ENCODE measurements at regions not wholly inside any gene's neighbourhood (a gene's known extent, or its start where the extent isn't known, plus 50 kb on each side); places are given as distances from the start of the nearest gene placed in this dataset.

- Histone ChIP-seq H3K4me3 (replicated peaks in 1 of 3; ENCODE audit: low read depth in 2 of 3, low read length in 3 of 3) (no peak overlapping the region), H2AFZ (ENCODE audit: insufficient read depth, low read depth, low read length, poor library complexity, severe bottlenecking) (no peak overlapping the region)
- peaks cover 0 to 3% (median 0%) of the 10 kb centered on the region in 3 donors for H3K27me3 Mint-ChIP-seq (ENCODE audit: low read depth in 3 of 3)
These were observed 55.1 kb downstream of the ID4 start for GRCh38 chr6:19892260-19892659.

GRCh38 chr6:19895866-19896692 lies 58.9 kb downstream of the ID4 start:
- Mint-ChIP-seq H3K27me3 (ENCODE audit: low read depth in 3 of 3) (peaks cover 0 to 1% (median 0%) of the 10 kb centered on the region in 3 donors), H3K4me3 (no peak overlapping the region), H3K4me1 (no peaks in the 10 kb centered on the region), H3K9me3 (peaks cover 0 to 7% (median 4%) of the 10 kb centered on the region in 7 donors), H3K36me3 (no peaks in the 10 kb centered on the region), H3K27ac (no peak overlapping the region)
- Histone ChIP-seq H3K4me3 (replicated peaks in 1 of 3; ENCODE audit: low read depth in 2 of 3, low read length in 3 of 3) (no peak overlapping the region), H3K36me3 (replicated peaks in 1 of 2; ENCODE audit: control insufficient read depth in 1 of 2, insufficient read depth in 2 of 2, low read length in 2 of 2) (no peaks in the 10 kb centered on the region), H3K27ac (ENCODE audit: low read depth in 1 of 2, low read length in 2 of 2) (no peak overlapping the region), H4K20me1 (ENCODE audit: insufficient read depth, low read length) (no peaks in the 10 kb centered on the region), H3K27me3 (ENCODE audit: control insufficient read depth in 2 of 2, insufficient read depth in 2 of 2, low read length in 2 of 2) (no peaks in the 10 kb centered on the region), H3K4me1 (ENCODE audit: control insufficient read depth in 1 of 2, insufficient read depth in 2 of 2, low read length in 2 of 2) (no peaks in the 10 kb centered on the region), H3K79me2 (ENCODE audit: insufficient read depth, low read length) (no peaks in the 10 kb centered on the region), H3K4me2 (replicated peaks; ENCODE audit: extremely low read depth, low read length, poor library complexity, severe bottlenecking) (no peak overlapping the region), H2AFZ (ENCODE audit: insufficient read depth, low read depth, low read length, poor library complexity, severe bottlenecking) (no peak overlapping the region), H3K9ac (ENCODE audit: insufficient read depth, low read length, poor library complexity, severe bottlenecking) (no peak overlapping the region), H3K9me3 (replicated peaks in 1 of 2; ENCODE audit: control insufficient read depth in 1 of 2, insufficient read depth in 1 of 2, low read length in 2 of 2) (peaks cover 0 to 7% of the 10 kb centered on the region in 2 donors)
- intact Hi-C loops (cut with micrococcal nuclease): no loop called here
- no peak for DNase-seq
- no peak for TF ChIP-seq CTCF (IDR thresholded peaks at IDR 0.05)
- 95% methylated on average over 4 of the region's 9 CpGs for WGBS (ENCODE audit: insufficient coverage)

More at GRCh38 chr6:19892260-19892659, 55.1 kb downstream of the ID4 start:
- Histone ChIP-seq H3K27ac (ENCODE audit: low read depth in 1 of 2, low read length in 2 of 2) (no peak overlapping the region), H3K4me1 (ENCODE audit: control insufficient read depth in 1 of 2, insufficient read depth in 2 of 2, low read length in 2 of 2) (no peaks in the 10 kb centered on the region), H4K20me1 (ENCODE audit: insufficient read depth, low read length) (no peaks in the 10 kb centered on the region), H3K4me2 (replicated peaks; ENCODE audit: extremely low read depth, low read length, poor library complexity, severe bottlenecking) (no peak overlapping the region), H3K9me3 (replicated peaks in 1 of 2; ENCODE audit: control insufficient read depth in 1 of 2, insufficient read depth in 1 of 2, low read length in 2 of 2) (peaks cover 0 to 11% of the 10 kb centered on the region in 2 donors), H3K27me3 (ENCODE audit: control insufficient read depth in 2 of 2, insufficient read depth in 2 of 2, low read length in 2 of 2) (no peaks in the 10 kb centered on the region), H3K36me3 (replicated peaks in 1 of 2; ENCODE audit: control insufficient read depth in 1 of 2, insufficient read depth in 2 of 2, low read length in 2 of 2) (no peaks in the 10 kb centered on the region), H3K79me2 (ENCODE audit: insufficient read depth, low read length) (no peaks in the 10 kb centered on the region), H3K9ac (ENCODE audit: insufficient read depth, low read length, poor library complexity, severe bottlenecking) (no peak overlapping the region)
- Mint-ChIP-seq H3K36me3 (no peaks in the 10 kb centered on the region), H3K27ac (no peak overlapping the region), H3K9me3 (peaks cover 2 to 9% (median 5%) of the 10 kb centered on the region in 7 donors), H3K4me1 (no peaks in the 10 kb centered on the region), H3K4me3 (no peak overlapping the region)
- no peak for DNase-seq
- intact Hi-C loops (cut with micrococcal nuclease): no loop called here
- TF ChIP-seq CTCF (IDR thresholded peaks at IDR 0.05): no peak
- WGBS (ENCODE audit: insufficient coverage): 100% methylated on average over 4 of the region's 9 CpGs

All from CD14-positive monocyte (primary cell).